ENCODE measurements at regions not wholly inside any gene's neighbourhood (a gene's known extent, or its start where the extent isn't known, plus 50 kb on each side); places are given as distances from the start of the nearest gene placed in this dataset.

DNA sequence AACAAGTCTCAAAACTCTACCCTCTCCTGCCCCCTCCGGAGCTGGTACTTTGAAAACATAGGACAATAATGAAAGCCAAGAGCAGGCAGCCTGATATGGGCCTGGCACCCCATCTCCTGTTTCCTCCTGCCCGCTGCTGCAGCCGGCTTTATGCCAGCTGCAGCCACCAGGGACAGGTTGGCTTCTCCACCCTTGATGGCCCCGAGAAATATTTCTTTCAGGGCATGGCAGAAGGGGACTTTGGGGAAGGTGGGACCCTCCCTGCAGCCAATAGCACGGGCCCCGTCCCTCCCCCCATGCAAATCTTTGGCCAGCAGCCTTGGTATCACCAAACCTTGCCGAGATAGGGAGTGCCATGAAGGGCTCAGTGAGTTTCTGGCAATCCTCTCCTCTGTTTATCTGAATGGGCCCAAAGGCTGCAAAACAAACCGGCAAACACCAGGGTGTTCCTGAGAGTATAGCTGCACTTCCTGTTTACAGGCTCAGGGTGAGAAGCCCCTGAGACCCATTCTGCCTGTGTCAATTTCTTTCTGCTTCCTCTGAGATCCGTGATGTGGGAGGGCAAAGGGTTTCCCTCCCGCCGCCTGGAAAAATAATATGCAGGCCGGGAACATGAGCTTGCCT is 73.4 kb upstream of the BOD1 start:
- DNase-seq (ENCODE audit: low read depth in 2 of 2, low spot score in 1 of 2) = no peak

DNA sequence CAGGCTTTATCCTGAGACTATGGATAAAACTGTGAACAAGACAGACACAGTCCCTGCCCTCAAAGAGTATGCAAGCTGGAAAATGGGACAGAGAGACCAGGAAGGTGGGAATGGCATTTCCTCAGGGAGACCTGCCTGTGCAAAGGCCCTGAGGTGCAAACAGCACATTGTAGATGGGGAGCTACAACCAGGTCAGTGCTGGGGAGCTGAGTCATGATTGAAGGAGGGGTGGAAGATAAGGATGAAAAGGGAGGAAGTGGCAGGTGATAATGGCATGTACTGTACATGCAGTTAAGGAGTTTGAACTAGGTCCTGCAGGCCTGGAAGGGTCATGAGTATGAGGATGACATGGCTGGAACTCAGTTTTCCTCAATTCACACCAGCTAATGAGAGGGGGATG is 75.5 kb upstream of the BOD1 start:
- no peak for DNase-seq (ENCODE audit: low read depth in 2 of 2, low spot score in 1 of 2)

DNA sequence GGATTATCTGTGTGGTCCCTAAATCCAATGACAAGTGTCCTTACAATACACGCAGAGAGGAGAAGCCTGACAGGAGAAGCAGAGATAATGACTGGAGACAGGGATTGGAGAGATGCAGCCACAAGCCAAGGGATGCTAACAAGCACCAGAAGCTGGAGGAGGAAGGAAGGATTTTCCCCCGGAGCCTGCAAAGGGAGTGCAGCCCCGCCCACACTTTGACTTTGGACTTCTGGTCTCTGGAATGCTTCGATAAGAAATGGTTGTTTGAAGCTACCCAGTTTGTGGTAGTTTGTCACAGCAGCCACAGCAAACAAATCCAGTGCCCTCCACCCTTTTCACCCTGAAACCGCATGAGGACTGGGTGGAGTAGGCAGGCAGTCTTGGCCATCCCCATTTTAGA is 77.2 kb upstream of the BOD1 start:
- DNase-seq (ENCODE audit: low read depth in 2 of 2, low spot score in 1 of 2) = no peak

DNA sequence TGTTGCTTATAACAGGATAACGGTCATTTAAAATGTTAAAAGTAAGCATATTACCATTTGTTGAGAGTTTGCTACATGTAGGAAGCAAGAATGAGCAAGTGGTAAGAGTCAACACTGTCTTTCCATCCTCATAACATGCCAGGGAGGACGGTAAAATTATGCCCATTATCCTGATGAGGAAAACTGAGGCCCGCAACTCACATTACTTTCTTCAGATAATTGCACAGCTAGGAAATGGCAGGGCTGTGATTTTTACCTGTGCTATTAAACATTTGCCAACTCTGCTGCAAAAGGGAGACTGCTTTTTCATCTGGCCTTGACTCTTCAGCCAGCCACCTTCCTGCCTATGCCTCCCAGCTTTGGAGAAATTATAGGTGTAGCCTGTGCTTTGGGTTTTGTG is 79.8 kb upstream of the BOD1 start:
- no peak for DNase-seq (ENCODE audit: low read depth in 2 of 2, low spot score in 1 of 2)

DNA sequence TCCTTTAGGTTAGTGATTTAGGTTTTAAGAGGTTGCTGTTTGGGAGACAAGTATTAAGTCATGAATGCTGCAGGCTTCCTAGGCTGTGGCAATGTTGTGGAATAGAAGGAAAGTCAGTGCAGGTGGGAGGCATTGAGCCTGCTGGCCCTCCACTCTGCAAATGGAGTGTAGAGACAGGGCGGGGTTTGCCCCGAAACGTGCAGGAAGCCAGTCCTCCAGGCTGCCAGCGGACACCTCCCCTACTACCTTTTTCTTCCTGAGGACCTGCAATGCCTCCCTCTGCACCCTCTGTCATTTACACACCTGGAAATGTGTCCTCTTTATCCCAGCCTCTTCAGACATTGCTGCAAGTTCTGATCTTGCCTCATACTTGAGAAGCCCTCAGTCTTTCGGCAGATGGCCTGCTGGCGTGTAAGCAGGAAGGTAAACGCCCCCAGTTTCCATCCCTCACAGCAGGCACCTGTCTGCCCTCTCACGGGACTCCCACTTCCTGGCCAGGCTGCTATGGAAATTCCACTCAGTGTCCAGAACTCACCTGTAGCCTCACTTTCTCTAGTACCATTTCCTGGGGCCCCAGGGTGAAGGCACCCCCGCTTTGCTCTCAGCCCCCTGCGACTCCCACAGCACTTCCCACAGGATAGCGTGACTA is 81.6 kb upstream of the BOD1 start:
- DNase-seq (ENCODE audit: low read depth in 2 of 2, low spot score in 1 of 2) = no peak

DNA sequence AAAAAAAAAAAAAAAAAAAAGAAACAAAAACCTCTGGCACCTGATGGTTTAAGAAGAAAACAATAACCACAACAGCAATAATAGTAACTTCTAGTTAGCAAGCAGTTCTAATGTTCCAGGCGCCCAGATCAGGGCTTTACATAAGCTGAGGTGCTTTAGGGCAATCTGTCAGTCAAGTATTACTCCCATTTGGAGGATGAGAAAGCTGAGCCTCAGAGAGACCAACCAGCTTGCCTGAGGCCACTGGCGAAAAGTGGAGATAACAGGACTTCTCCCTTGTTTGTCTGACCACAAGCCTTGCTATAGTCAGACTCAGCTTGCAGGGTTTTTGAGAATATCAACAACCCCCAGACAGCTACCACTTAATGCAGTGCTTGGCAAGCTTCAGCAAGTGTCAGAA is 83.5 kb upstream of the BOD1 start:
- DNase-seq (ENCODE audit: low read depth in 2 of 2, low spot score in 1 of 2) = no peak

DNA sequence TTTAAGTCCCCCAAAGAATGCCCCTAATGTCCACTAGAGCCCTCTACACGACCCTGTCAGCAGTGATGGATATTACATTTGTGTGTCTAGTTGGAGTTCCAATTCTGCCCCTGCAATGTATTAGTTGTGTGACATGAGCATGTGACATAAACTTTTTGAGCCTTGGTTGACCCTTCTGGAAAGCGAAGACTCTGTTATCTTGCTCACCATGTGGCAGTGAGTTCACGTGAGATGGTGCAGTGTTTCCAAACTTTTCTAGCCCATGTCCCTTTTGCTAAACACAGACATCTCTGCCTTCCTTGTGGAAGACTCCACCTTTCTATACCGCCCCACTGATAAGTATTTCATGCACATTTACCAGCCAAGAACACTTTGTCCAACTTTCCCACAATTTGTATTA is 87.0 kb upstream of the BOD1 start:
- DNase-seq (ENCODE audit: low read depth in 2 of 2, low spot score in 1 of 2) = no peak

DNA sequence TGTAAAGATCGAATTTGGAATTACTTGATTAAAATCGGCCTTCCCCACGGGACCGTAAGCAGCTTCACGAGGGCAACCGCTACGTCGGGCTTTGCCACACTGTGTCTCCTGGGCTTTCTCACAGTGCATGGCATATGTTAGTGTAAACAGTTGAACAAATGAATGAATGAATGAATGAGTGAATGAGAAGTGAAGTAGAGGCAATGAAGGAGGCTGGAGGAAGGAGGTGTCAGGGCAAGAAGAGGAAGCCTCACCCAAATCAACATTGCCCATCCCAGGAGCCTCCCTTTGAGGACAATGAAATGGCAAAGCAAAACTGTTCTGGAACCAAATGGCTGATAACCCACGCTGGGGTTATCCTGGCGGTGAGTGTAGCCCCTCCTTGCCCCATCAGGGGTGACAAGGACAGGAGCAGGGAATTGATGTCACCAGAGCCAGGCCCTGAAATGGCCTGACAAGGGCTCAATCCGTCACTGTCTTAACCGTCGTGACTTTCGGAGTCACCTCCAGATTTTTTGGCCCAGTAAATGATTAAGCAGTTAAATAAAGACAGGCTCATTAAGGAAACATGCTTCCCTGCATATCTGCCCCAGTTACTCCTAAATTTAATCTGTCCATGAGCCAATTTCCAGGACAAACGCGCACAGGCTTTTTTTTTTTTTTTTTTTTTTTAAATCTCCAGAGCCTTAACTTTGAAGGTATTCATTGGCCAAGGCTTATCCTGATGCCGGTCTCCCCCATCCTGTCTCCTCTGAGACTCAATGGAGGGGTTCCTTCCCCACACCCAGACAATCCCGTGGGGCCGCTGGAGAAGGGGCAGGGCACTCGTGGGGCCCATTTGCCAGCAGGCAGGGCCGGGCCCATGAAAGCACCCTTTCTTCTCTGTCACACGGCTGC is 88.4 kb upstream of the BOD1 start:
- no peak for DNase-seq (ENCODE audit: low read depth in 2 of 2, low spot score in 1 of 2)

DNA sequence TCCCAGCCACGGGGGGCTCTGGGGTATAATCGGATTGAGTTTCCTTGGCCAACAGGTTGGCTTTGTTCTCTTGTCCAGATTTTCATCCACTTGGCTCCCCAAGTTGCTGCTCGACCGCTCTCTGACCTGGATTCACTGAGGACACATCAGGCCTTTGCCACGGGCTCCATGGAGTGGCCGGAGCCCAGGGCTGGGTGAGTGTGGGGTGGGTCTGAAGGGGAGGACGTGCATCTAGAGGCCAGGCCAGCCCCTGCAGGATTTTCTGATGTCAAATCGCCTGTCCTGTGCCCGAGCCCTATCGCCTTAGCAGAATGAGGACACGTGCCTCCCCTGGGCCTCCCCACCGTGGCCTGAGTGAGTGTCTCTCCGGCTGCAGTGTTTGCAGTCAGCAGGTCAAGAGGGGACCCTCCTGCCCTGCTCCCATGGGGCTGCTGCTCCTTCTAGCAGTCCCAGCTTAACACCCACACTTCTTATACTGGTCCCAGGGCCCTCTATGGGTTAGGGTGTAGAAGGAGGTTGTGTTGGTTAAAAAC is 89.1 kb upstream of the BOD1 start:
- DNase-seq (ENCODE audit: low read depth in 2 of 2, low spot score in 1 of 2) = no peak

DNA sequence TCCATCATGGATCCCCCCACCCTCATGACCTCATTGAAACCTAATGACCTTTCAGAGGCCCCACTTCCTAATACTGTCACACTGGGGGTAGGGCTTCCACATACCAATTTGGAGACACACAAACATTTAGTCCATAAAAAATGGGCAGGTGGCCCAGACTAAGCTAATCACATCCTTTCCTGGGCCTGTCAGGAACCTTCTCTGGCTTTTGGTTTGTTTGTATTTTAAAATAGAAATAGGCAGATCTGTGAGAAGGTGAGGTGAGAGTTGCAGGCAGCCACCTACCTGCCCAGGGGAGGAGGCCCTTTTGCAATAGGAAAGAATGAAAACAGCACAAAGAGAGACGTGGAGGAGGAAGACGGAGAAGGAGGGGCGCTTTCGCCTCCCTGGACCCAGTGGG is 90.2 kb upstream of the BOD1 start:
- DNase-seq (ENCODE audit: low read depth in 2 of 2, low spot score in 1 of 2) = no peak

DNA sequence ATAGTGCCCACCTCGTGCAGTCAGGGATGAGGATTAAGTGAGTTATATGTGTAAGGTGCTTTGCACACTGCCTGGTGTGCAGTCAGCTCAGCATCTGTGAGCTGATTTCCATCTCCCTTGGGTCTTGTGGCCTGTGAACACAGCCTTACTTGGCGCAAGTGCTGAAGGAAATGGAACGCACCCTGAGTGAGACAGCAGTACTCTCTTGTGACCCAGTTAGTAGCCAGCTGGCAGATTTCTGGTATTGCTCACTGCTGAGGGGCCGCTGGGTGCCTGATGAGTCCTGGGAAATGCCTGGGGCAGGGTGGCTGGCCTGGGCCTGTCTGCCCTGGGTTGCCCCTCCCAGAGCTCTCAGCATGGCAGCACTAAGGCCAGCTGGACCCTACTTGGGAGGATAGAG is 90.9 kb upstream of the BOD1 start:
- DNase-seq (ENCODE audit: low read depth in 2 of 2, low spot score in 1 of 2) = no peak

DNA sequence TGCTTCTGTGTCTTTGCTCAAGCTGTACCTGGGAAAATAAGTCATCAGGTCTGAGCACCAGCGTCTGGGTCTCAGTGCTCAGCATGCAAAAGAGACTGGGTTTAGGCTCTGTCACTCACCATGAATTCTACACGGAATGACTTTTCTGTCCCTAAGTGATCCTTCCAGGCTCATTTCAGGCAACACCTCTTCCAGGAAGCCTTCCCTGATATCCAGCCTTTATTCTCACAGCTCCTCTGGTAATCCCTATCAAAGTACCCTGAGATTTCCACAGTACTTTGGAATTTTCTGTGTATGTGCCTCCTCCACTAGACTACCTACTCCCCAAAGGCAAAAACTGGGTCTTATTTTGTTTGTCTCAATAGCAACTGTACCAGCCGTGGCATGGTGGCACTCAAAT is 92.7 kb upstream of the BOD1 start:
- DNase-seq (ENCODE audit: low read depth in 2 of 2, low spot score in 1 of 2) = no peak

DNA sequence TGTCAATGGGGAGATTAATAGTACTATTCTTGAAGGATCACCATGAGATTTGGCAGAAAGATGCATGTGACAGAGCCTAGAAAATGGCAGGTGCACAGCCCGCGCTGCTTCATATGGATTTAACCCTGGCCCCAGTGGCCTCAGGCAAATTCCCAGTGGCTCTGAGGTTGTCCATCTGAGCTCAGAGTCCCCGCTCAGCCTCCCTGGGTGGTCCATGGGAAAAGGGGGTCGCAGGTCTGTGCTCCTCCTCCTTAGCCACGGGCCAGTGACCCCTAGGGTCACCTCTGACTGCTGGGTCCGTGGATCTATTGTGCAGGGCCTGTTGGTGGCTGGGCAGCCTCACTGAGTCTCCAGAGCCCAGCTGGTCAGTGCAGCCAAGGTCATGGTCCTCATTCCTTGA is 93.3 kb upstream of the BOD1 start:
- no peak for DNase-seq (ENCODE audit: low read depth in 2 of 2, low spot score in 1 of 2)

DNA sequence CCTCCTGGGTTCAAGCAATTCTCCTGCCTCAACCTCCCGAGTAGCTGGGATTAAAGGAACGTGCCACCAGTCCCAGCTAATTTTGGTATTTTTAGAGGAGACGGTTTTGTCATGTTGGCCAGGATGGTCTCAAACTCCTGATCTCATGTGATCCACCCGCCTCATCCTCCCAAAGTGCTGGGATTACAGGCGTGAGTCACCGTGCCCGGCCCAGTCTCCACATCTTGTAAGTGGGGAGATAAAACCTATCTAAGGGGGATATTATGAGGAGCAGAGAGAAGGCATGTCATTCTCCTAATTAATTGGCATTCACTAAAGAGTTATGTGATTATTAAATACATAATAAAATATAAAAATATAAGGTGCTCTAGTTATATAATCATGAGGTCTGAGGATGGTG is 94.1 kb upstream of the BOD1 start:
- DNase-seq (ENCODE audit: low read depth in 2 of 2, low spot score in 1 of 2) = no peak

DNA sequence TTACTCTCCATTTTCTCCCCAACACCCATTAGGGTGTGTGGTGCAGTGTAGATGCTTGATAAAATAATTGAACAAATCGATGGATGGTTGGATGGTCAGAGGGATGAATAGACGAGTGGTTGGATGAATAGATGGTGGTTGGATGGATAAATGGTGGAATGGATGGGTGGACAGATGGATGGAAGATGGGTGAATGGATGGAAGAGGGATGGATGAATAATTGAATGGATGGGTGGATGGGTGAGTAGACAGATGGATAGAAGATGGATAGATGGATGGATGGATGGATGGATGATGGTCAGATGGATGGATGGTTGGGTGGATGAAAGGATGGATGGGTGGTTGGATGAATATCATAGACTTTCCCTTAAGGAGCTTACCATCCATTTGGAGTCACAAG is 95.0 kb upstream of the BOD1 start:
- DNase-seq (ENCODE audit: low read depth in 2 of 2, low spot score in 1 of 2) = no peak

DNA sequence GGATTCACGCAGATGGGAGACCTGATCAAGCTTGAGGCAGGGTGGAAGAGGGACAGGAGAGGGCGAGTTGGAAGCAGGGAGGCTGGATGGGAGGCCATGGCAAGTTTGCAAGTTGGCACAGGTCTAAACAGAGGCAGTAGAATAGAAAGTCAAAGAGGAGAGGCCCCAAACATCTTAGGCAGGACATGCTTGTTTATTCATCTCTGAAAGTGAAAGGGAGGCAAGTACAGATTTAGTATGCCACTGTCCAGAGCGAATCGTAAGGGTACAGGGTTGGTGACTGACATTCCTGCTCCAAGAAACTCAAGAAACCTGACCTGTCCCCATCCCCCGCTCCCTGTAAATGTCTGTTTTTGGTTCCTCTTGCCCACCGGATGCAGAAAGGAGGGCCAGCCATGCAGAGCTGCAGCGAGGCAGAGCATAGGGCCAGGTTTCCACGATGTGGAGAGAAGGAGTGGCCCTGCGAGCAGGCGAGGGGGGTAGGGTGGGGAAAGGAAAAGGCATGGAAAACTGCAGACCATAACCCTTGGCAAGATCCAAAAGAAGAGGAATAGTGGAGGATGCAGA is 96.2 kb upstream of the BOD1 start:
- no peak for DNase-seq (ENCODE audit: low read depth in 2 of 2, low spot score in 1 of 2)

DNA sequence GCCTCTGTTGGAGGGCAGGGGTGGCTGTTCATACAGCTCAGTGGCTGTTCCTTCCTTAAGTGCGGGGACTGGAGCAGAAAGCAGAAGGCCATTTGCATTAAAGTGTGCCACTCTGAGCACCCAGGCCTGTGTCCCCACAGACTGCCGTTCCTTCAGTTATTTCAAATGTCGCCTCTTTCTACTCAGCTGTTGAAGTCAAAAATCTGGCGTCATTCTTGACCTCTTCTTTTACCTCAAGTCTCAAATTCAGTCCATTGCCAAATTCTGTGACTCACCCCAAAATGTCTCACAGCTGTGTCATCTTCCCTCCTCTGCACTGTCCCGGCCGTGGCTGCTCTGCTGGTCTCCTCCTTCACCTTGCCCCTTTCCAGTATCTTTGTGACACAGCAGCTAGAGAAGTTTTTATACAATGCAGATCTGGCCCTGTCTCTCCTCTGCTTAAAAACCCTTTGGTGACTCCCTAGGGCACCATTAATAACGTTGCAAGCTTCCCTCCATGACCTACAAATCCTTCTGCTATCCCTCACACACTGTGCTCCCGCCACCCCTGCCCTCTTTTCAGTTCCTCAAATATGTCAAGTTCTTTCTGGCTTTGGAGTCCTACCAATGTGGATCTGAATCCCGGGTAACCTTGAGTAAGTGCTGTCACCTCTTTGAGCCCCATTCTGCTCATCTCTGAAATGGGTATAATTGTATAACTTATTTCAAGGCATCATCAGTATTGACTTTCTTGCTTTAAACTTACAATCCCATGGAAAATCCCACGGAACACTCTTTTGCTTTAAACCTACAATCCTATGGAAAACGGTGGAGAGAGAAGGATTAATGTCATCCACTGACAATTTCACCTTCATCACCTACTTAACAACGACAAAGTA is 98.3 kb upstream of the BOD1 start:
- DNase-seq (ENCODE audit: low read depth in 2 of 2, low spot score in 1 of 2) = no peak

DNA sequence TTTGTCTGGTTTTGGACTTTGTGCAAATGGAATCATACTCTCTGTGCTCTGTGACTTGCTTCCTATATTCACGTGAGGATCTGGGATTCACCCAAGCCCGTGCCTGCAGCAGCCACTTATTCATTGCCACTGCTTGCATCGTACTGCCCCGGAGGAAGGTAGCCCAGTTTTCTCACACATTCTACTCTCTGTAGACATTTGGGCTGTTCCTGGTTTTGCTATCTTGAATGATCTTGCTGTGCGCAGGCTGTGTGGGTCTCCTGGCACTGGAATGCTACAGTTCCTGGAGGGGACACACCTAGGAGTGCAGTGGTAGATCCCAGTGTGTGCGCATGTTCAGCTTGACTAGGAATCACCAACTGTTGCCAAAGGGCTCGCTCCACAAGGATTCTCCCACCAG is 99.2 kb upstream of the BOD1 start:
- no peak for DNase-seq (ENCODE audit: low read depth in 2 of 2, low spot score in 1 of 2)

DNA sequence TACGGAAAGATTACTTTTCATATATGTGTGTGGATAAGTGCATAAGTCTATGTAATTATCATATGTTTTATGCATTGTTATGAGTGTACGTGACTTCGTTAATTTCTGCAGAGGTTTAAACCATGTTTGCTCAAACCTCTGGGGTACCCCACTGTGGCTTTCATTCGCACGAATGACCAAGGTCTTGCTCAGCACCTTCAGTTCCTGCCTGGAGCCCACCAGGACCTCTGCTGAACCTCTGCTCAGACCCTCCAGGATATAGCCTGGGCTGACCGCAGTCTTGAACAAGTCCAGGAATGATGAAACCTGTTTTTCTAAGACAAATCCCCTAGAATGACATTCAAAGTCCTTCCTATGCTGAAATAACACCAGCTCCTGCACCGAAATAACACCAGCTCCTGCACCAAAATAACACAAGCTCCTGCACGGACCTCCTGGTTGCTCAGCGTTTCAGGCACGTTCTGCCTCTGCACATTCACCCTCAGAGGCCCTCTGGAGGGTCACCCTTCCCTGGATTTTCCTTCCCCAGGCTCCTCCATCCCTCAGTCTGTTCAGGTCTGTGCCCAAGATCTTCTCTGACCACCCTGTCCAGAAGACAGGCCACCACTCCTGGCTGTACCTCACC is 99.7 kb upstream of the BOD1 start:
- DNase-seq (ENCODE audit: low read depth in 2 of 2, low spot score in 1 of 2) = no peak

DNA sequence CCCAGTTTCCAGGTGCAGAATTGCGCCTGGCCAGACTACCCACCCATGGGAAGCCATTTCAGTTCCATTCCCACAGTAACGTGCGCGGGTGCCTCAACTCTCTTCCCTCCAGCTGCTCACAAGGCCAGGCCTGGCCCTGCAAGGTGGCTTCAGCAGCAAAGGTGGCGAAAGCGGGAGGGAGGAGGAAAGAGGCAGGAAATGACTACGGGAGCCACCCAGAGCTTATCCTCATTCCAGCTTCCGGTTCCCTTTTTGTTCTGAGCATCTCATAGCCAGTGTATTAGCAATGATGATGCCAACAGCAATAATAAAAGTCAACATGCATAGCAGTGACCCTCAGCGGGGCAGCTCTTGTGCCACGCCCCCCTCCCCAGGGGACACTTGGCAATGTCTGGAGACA is 101.5 kb upstream of the BOD1 start:
- no peak for DNase-seq (ENCODE audit: low read depth in 2 of 2, low spot score in 1 of 2)
